Kidney (tissue), 13 donors: ENCODE measurements at regions not wholly inside any gene's neighbourhood (a gene's known extent, or its start where the extent isn't known, plus 50 kb on each side); places are given as distances from the start of the nearest gene placed in this dataset.

Source experiments
- DNase-seq, 5 donors: peaks; one replicate each; pipeline ENCODE4 v3.0.0-alpha.2; 2013 to 2020
- FAIRE-seq: peaks from 2 replicates; lab custom pipeline; 2012; peaks lifted over from hg19 to GRCh38; lab: Jason Lieb, UNC
- H3K27ac ChIP-seq, 2 donors: one replicate each; pipeline ENCODE4 v1.7.0; 2013; ENCODE audit warnings: low read depth in 2 of 2, low read length in 2 of 2, inconsistent platforms in 1 of 2
- H3K27me3 ChIP-seq: one replicate; pipeline ENCODE4 v1.7.1; 2013; ENCODE audit warnings: low read length, inconsistent platforms; ENCODE audit not compliant: control insufficient read depth, insufficient read depth
- H3K36me3 ChIP-seq, 3 donors: one replicate each; pipeline versions ENCODE4 v1.7.0 to v1.7.1; 2013; ENCODE audit warnings: low read length in 3 of 3, control low read depth in 1 of 3, inconsistent platforms in 1 of 3; ENCODE audit not compliant: insufficient read depth in 3 of 3, control insufficient read depth in 2 of 3
- H3K4me1 ChIP-seq, 3 donors: one replicate each; pipeline versions ENCODE4 v1.7.0 to v1.7.1; 2013; ENCODE audit warnings: low read length in 3 of 3, inconsistent platforms in 1 of 3, low read depth in 1 of 3; ENCODE audit not compliant: control insufficient read depth in 2 of 3, insufficient read depth in 2 of 3
- H3K4me3 ChIP-seq, 3 donors: one replicate each; pipeline versions ENCODE4 v1.7.0 to v1.8.1; 2013; ENCODE audit warnings: low read length in 3 of 3, control low read depth in 1 of 3, inconsistent platforms in 1 of 3
- H3K9ac ChIP-seq, 3 donors: one replicate each; pipeline versions ENCODE4 v1.7.0 to v1.7.1; 2013; ENCODE audit warnings: low read length in 3 of 3, control low read depth in 1 of 3, inconsistent platforms in 1 of 3
- H3K9me3 ChIP-seq, 3 donors: one replicate each; pipeline versions ENCODE4 v1.7.0 to v1.7.1; 2013; ENCODE audit warnings: low read length in 3 of 3, control low read depth in 1 of 3, inconsistent platforms in 1 of 3; ENCODE audit not compliant: control insufficient read depth in 2 of 3, insufficient read depth in 1 of 3
- CTCF ChIP-seq: IDR thresholded peaks from 3 replicates; pipeline ENCODE4 v1.5.1; 2012; ENCODE audit warnings: mild to moderate bottlenecking, moderate library complexity, borderline replicate concordance; ENCODE audit not compliant: insufficient read depth; ENCODE audit errors: extremely low read depth
- intact Hi-C: fragments of 100-400 bp; cut with DNase I; formaldehyde crosslinking; loops from one replicate; pipeline ENCODE4 v1.11.1; 2022
- donor health status: control.
- donor health status: control.
- donor health status: control.
- donor health status: control.
- donor health status: control.
- donor health status: DM: yes; HTN: yes; CAD: no.
- donor health status: Normal renal cell carcinoma (clear cell type).

DNA sequence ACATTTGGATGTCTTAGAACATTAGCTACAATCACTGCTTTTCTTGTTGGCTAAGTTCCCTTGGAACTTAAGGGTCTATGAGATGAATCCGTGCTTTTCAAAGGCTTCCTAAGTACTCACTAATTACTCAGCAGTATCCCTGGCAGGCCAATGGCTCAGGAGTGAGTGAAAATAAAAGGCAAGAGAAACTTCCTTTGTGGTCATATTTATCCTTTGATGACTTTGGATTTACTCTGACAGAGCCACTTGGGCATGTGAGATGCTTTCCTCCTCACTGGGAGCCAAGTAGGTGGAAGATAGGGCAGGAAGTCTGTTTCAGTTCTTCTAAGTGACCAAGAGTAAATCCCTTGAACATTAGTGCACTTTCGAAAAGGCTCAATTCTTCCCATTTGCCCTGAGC lies 224.3 kb upstream of the FOXA2 start:
- FAIRE-seq (no peak), DNase-seq (no peak)
- Histone ChIP-seq H3K27me3 (no peaks in the 10 kb centered on the region), H3K4me3 (no peak overlapping the region), H3K9ac (no peak overlapping the region), H3K36me3 (no peaks in the 10 kb centered on the region), H3K4me1 (no peaks in the 10 kb centered on the region), H3K9me3 (no peaks in the 10 kb centered on the region), H3K27ac (no peak overlapping the region)
- no peak for TF ChIP-seq CTCF
- intact Hi-C loops, result no loop called here

DNA sequence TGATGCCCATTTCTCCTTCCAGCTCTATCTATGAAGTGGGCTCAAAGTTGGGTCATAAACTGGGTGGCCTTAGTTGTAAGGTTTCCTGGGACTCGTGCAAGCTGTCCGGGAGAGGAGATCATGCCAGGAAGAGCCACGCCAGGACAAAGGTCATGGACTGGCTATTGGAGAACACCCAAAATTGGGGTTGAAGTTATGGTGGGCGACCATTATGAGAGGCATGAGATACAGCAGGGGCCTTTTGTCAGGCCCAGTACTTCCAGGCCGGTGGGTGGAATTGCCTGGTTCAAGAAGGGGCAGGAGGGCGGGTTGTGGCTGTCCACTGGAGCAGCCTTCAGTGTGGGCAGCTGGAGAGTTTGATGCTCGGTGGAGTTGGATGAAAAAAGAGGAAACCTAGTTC lies 225.1 kb upstream of the SSTR4 start:
- H3K9me3 ChIP-seq, result no peaks in the 10 kb centered on the region
- FAIRE-seq, result no peak
- intact Hi-C loops, result no loop called here
- no peaks in the 10 kb centered on the region for H3K36me3 ChIP-seq
- TF ChIP-seq CTCF, result no peak
- no peaks in the 10 kb centered on the region for H3K27me3 ChIP-seq
- no peak overlapping the region for H3K9ac ChIP-seq
- H3K4me3 ChIP-seq, result no peak overlapping the region
- no peaks in the 10 kb centered on the region for H3K4me1 ChIP-seq
- no peak overlapping the region for H3K27ac ChIP-seq
- DNase-seq, result peak in 1 of 5 donors; percentile 16

GRCh38 chr20:22810626-22811569 lies 224.2 kb upstream of the SSTR4 start:
- Histone ChIP-seq H3K27ac (no peak overlapping the region), H3K9ac (no peak overlapping the region), H3K9me3 (no peaks in the 10 kb centered on the region), H3K4me1 (no peaks in the 10 kb centered on the region), H3K27me3 (no peaks in the 10 kb centered on the region), H3K4me3 (no peak overlapping the region), H3K36me3 (no peaks in the 10 kb centered on the region)
- intact Hi-C loops, result no loop called here
- TF ChIP-seq CTCF, result no peak
- FAIRE-seq (no peak), DNase-seq (peak in 1 of 5 donors; percentile 19)
